ENCODE measurements at regions not wholly inside any gene's neighbourhood (a gene's known extent, or its start where the extent isn't known, plus 50 kb on each side); places are given as distances from the start of the nearest gene placed in this dataset.

DNA sequence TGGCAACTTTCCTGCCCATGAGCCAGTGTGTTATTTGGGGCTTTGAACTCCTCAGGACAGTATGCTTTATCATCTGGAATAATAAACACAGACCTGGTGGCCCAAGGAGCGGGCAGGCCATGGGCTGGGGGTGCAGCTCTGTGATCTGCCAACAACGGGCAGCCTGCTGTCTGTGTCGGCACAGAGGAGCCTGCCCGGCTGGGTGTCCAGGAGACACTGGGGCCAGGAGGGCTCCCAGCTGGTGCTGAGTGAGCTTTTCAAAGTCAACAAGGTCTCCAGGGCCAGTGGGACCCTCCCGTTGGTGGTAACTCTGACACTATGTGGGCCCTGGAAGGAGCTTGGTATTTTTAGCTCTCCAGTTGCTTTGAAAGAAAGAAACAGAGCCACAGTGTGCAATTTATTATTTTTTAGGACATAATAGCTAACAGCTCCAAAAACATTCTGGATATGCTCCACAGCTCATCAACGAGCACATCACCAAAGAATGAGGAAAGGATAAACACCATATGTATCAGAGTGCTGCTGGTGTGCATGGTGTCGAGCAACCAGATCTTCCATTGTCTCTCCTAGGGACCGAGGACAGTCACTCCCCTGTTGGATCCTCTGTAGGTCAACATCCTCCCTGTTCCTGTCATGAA, 488.7 kb upstream of the USP24 start:
- TF ChIP-seq ZFP36L1 (CRISPR knock-in tag; IDR thresholded peaks at IDR 0.05) (no peak), ZNF678 (CRISPR knock-in tag; IDR thresholded peaks at IDR 0.05) (no peak)
